H9 (cell line): ENCODE measurements at regions not wholly inside any gene's neighbourhood (a gene's known extent, or its start where the extent isn't known, plus 50 kb on each side); places are given as distances from the start of the nearest gene placed in this dataset.

Experiments used
- DNase-seq: peaks from one replicate; pipeline ENCODE4 v3.0.0-alpha.2; 2017
- H2AFZ ChIP-seq: one replicate; pipeline ENCODE4 v1.6.1; 2013; ENCODE audit warnings: mild to moderate bottlenecking, low read length, control low read depth, moderate library complexity
- H2AK5ac ChIP-seq: 2 replicates; pipeline ENCODE4 v1.6.1; 2013; ENCODE audit warnings: low read length, control low read depth, mixed read lengths; ENCODE audit not compliant: insufficient read length
- H2BK120ac ChIP-seq: one replicate; pipeline ENCODE4 v1.6.1; 2013; ENCODE audit warnings: low read depth, mild to moderate bottlenecking, low read length, control low read depth, inconsistent platforms; ENCODE audit not compliant: poor library complexity, severe bottlenecking
- H2BK12ac ChIP-seq: 2 replicates; pipeline ENCODE4 v1.6.1; 2013; ENCODE audit warnings: low read length, control low read depth, mixed read lengths, low read depth; ENCODE audit not compliant: insufficient read length
- H2BK15ac ChIP-seq: 2 replicates; pipeline ENCODE4 v1.6.1; 2013; ENCODE audit warnings: low read depth, low read length, control low read depth
- H2BK20ac ChIP-seq: one replicate; pipeline ENCODE4 v1.6.1; 2013; ENCODE audit warnings: low read depth, mild to moderate bottlenecking, low read length, control low read depth, inconsistent platforms; ENCODE audit not compliant: poor library complexity, severe bottlenecking
- H2BK5ac ChIP-seq: 2 replicates; pipeline ENCODE4 v1.6.1; 2013; ENCODE audit warnings: low read length, control low read depth, mixed read lengths; ENCODE audit not compliant: insufficient read length
- H3K14ac ChIP-seq: 2 replicates; pipeline ENCODE4 v1.6.1; 2013; ENCODE audit warnings: low read length, control low read depth; ENCODE audit not compliant: insufficient read depth
- H3K18ac ChIP-seq: 2 replicates; pipeline ENCODE4 v1.6.1; 2013; ENCODE audit warnings: low read depth, mild to moderate bottlenecking, mixed read lengths, low read length, control low read depth; ENCODE audit not compliant: insufficient read length
- H3K23ac ChIP-seq: 2 replicates; pipeline ENCODE4 v1.6.1; 2013; ENCODE audit warnings: low read length, control low read depth, mixed read lengths, low read depth; ENCODE audit not compliant: insufficient read length
- H3K23me2 ChIP-seq: 2 replicates; pipeline ENCODE4 v1.6.1; 2013; ENCODE audit warnings: low read depth, mild to moderate bottlenecking, mixed read lengths, low read length, control low read depth; ENCODE audit not compliant: insufficient read length, poor library complexity, severe bottlenecking
- H3K27ac ChIP-seq: 2 replicates; pipeline ENCODE4 v1.5.1; 2013; ENCODE audit warnings: low read length, control low read depth, mixed read lengths, low read depth; ENCODE audit not compliant: insufficient read length
- H3K27me3 ChIP-seq: 2 replicates; pipeline ENCODE4 v1.6.1; 2013; ENCODE audit warnings: low read length, control low read depth, inconsistent platforms; ENCODE audit not compliant: insufficient read depth
- H3K4ac ChIP-seq: 2 replicates; pipeline ENCODE4 v1.6.1; 2013; ENCODE audit warnings: low read depth, mild to moderate bottlenecking, control low read depth, inconsistent platforms, low read length, moderate library complexity
- H3K4me1 ChIP-seq: 2 replicates; pipeline ENCODE4 v1.6.1; 2013; ENCODE audit warnings: low read length, control low read depth, inconsistent platforms; ENCODE audit not compliant: insufficient read depth
- H3K4me2 ChIP-seq: 2 replicates; pipeline ENCODE4 v1.6.1; 2013; ENCODE audit warnings: low read length, control low read depth, mixed read lengths; ENCODE audit not compliant: insufficient read length, insufficient read depth
- H3K56ac ChIP-seq: 2 replicates; pipeline ENCODE4 v1.6.1; 2013; ENCODE audit warnings: low read depth, mild to moderate bottlenecking, mixed read lengths, low read length, control low read depth; ENCODE audit not compliant: insufficient read length
- H3K79me1 ChIP-seq: 2 replicates; pipeline ENCODE4 v1.6.1; 2013; ENCODE audit warnings: low read depth, mild to moderate bottlenecking, moderate library complexity, low read length, control low read depth, inconsistent platforms; ENCODE audit not compliant: insufficient read depth, poor library complexity, severe bottlenecking
- H3K79me2 ChIP-seq: 2 replicates; pipeline ENCODE4 v1.6.1; 2013; ENCODE audit warnings: low read length, control low read depth, inconsistent platforms; ENCODE audit not compliant: insufficient read depth
- H3K9ac ChIP-seq: 2 replicates; pipeline ENCODE4 v1.6.1; 2013; ENCODE audit warnings: low read length, control low read depth, mixed read lengths; ENCODE audit not compliant: insufficient read length; ENCODE audit errors: extremely low read depth
- H3K9me3 ChIP-seq: one replicate; pipeline ENCODE4 v1.6.1; 2013; ENCODE audit warnings: low read depth, low read length, inconsistent platforms; ENCODE audit not compliant: control insufficient read depth
- H3T11ph ChIP-seq: one replicate; pipeline ENCODE4 v1.6.1; 2013; ENCODE audit warnings: mild to moderate bottlenecking, low read length, control low read depth, inconsistent platforms
- H4K20me1 ChIP-seq: one replicate; pipeline ENCODE4 v1.6.1; 2013; ENCODE audit not compliant: control insufficient read depth, insufficient read length, insufficient read depth
- H4K5ac ChIP-seq: 2 replicates; pipeline ENCODE4 v1.6.1; 2013; ENCODE audit warnings: low read depth, mild to moderate bottlenecking, mixed read lengths, low read length, control low read depth; ENCODE audit not compliant: insufficient read length
- H4K8ac ChIP-seq: replicated peaks from 2 replicates; pipeline ENCODE4 v1.6.1; 2013; ENCODE audit warnings: low read length, control low read depth, mixed read lengths, low read depth; ENCODE audit not compliant: insufficient read length
- H4K91ac ChIP-seq: 2 replicates; pipeline ENCODE4 v1.6.1; 2013; ENCODE audit warnings: low read depth, mild to moderate bottlenecking, moderate library complexity, mixed read lengths, low read length, control low read depth; ENCODE audit not compliant: insufficient read length
- H3K27ac Mint-ChIP-seq, 3 experiments: 2 replicates in 2 of 3; 3 replicates in 1 of 3; pipeline ENCODE4 v1.8.0; 2020 to 2021; ENCODE audit warnings: mixed read lengths in 3 of 3, mild to moderate bottlenecking in 1 of 3, moderate library complexity in 1 of 3
- H3K27me3 Mint-ChIP-seq: 2 replicates; pipeline ENCODE4 v1.8.0; 2021; ENCODE audit warnings: low read depth, mild to moderate bottlenecking, moderate library complexity, mixed read lengths
- H3K36me3 Mint-ChIP-seq, 3 experiments: 2 replicates in 2 of 3; 3 replicates in 1 of 3; pipeline ENCODE4 v1.8.0; 2020 to 2021; ENCODE audit warnings: low read depth in 3 of 3, mixed read lengths in 3 of 3; ENCODE audit not compliant: insufficient read depth in 1 of 3
- H3K4me1 Mint-ChIP-seq, 2 experiments: 2 replicates each; pipeline ENCODE4 v1.8.0; 2020; ENCODE audit warnings: mixed read lengths in 2 of 2
- H3K4me3 Mint-ChIP-seq, 2 experiments: 2 replicates in 1 of 2; 3 replicates in 1 of 2; pipeline ENCODE4 v1.8.0; 2020 to 2021; ENCODE audit warnings: mild to moderate bottlenecking in 2 of 2, mixed read lengths in 2 of 2, moderate library complexity in 1 of 2
- H3K9me3 Mint-ChIP-seq, 2 experiments: 2 replicates in 1 of 2; 3 replicates in 1 of 2; pipeline ENCODE4 v1.8.0; 2020; ENCODE audit warnings: mild to moderate bottlenecking in 2 of 2, mixed read lengths in 2 of 2, moderate library complexity in 1 of 2
- CTCF ChIP-seq: fragments of 200-600 bp; sonication (generic); conservative IDR thresholded peaks from 3 replicates; pipeline ENCODE4 v1.8.0; 2021; ENCODE audit warnings: antibody characterized with exemption, mild to moderate bottlenecking
- WGBS: extraction: QIAGEN DNeasy Blood & Tissue Kit; methylation state at CpG from one replicate; pipeline ENCODE4 v1.1.7; 2013; ENCODE audit warnings: missing lambda C conversion rate, low lambda C conversion rate, mixed read lengths; ENCODE audit not compliant: insufficient read length; ENCODE audit errors: extremely low coverage; 5-methylcytosine and 5-hydroxymethylcytosine counted together

GRCh38 chr4:64814616-64815015, 405.4 kb upstream of the TECRL start:
- H2BK120ac ChIP-seq = no peak overlapping the region
- H4K8ac ChIP-seq = no peak overlapping the region
- no CpG with 5 or more reads among the region's 2 CpGs for WGBS
- Mint-ChIP-seq H3K36me3 (no peaks in the 10 kb centered on the region), H3K4me3 (no peak overlapping the region), H3K27ac (no peak overlapping the region), H3K27me3 (no peaks in the 10 kb centered on the region), H3K9me3 (no peaks in the 10 kb centered on the region), H3K4me1 (peaks cover 0 to 3% of the 10 kb centered on the region in 2 experiments; a peak in 1 of 4 replicates)
- H3T11ph ChIP-seq = no peak overlapping the region
- H4K5ac ChIP-seq = no peak overlapping the region
- H3K18ac ChIP-seq = no peak overlapping the region
- no peak overlapping the region for H2BK5ac ChIP-seq
- no peak overlapping the region for H3K27ac ChIP-seq
- H2BK20ac ChIP-seq = no peak overlapping the region
- no peaks in the 10 kb centered on the region for H3K79me2 ChIP-seq
- no peak overlapping the region for H3K56ac ChIP-seq
- H3K23ac ChIP-seq = no peak overlapping the region
- H3K4ac ChIP-seq = no peak overlapping the region
- no peak overlapping the region for H3K14ac ChIP-seq
- no peak overlapping the region for H2BK15ac ChIP-seq
- no peak overlapping the region for H3K4me2 ChIP-seq
- no peaks in the 10 kb centered on the region for H4K20me1 ChIP-seq
- H2AK5ac ChIP-seq = no peak overlapping the region
- no peaks in the 10 kb centered on the region for H3K79me1 ChIP-seq
- H3K9me3 ChIP-seq = no peaks in the 10 kb centered on the region
- H3K4me1 ChIP-seq = no peaks in the 10 kb centered on the region
- H4K91ac ChIP-seq = no peak overlapping the region
- no peak overlapping the region for H2AFZ ChIP-seq
- DNase-seq = no peak
- no peaks in the 10 kb centered on the region for H3K27me3 ChIP-seq
- H2BK12ac ChIP-seq = no peak overlapping the region
- no peak for TF ChIP-seq CTCF
- H3K9ac ChIP-seq = no peak overlapping the region
- H3K23me2 ChIP-seq = no peaks in the 10 kb centered on the region
